ENCODE measurements at regions not wholly inside any gene's neighbourhood (a gene's known extent, or its start where the extent isn't known, plus 50 kb on each side); places are given as distances from the start of the nearest gene placed in this dataset.

DNA sequence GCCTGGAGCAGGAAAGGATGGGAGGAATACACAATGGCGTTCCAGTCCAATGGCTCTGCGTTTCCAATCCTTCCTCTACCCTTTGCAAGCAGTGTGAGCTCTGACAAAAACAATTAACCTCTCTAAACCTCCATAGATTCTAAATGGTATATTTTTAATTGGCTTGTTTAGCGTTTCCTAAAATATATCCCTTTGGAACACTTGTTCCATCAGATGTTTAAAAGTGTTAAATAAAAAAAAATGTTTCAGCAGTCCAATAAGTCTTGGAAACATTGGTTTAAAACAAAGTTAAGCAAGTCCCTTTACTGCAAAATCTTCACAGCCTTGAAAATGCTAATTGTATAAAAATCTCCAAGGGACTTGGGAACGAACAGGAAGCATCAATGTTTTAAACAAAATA is 432.3 kb upstream of the ARRDC4 start:
- TF ChIP-seq, protein P1, sequence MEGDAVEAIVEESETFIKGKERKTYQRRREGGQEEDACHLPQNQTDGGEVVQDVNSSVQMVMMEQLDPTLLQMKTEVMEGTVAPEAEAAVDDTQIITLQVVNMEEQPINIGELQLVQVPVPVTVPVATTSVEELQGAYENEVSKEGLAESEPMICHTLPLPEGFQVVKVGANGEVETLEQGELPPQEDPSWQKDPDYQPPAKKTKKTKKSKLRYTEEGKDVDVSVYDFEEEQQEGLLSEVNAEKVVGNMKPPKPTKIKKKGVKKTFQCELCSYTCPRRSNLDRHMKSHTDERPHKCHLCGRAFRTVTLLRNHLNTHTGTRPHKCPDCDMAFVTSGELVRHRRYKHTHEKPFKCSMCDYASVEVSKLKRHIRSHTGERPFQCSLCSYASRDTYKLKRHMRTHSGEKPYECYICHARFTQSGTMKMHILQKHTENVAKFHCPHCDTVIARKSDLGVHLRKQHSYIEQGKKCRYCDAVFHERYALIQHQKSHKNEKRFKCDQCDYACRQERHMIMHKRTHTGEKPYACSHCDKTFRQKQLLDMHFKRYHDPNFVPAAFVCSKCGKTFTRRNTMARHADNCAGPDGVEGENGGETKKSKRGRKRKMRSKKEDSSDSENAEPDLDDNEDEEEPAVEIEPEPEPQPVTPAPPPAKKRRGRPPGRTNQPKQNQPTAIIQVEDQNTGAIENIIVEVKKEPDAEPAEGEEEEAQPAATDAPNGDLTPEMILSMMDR (IDR thresholded peaks at IDR 0.05; ENCODE audit: extremely low read depth in 1 of 2, insufficient read depth in 1 of 2, low read depth in 1 of 2, low read length in 2 of 2) = no peak
- no peak for TF ChIP-seq POLR2AphosphoS5 (IDR thresholded peaks at IDR 0.05; ENCODE audit: insufficient read depth, low read depth, low read length)
- TF ChIP-seq POLR2A (IDR thresholded peaks at IDR 0.05; ENCODE audit: low read depth, low read length) = no peak
- no peak for TF ChIP-seq EZH2 (IDR thresholded peaks at IDR 0.05; ENCODE audit: borderline replicate concordance, low read depth, low read length, severe bottlenecking)
- TF ChIP-seq, protein P2, sequence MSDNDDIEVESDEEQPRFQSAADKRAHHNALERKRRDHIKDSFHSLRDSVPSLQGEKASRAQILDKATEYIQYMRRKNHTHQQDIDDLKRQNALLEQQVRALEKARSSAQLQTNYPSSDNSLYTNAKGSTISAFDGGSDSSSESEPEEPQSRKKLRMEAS (IDR thresholded peaks at IDR 0.05; ENCODE audit: insufficient read depth, insufficient read length) = no peak

All from endothelial cell of umbilical vein (primary cell).